Neutrophil (primary cell): ENCODE measurements at regions not wholly inside any gene's neighbourhood (a gene's known extent, or its start where the extent isn't known, plus 50 kb on each side); places are given as distances from the start of the nearest gene placed in this dataset.

Experiments
- H3K27ac ChIP-seq: fragments of 200-600 bp; sonication (generic); 2 replicates; pipeline ENCODE4 v1.5.1; 2016; ENCODE audit warnings: mild to moderate bottlenecking, moderate library complexity
- H3K27me3 ChIP-seq: fragments of 200-600 bp; sonication (generic); 2 replicates; pipeline ENCODE4 v1.6.0; 2016; ENCODE audit warnings: mild to moderate bottlenecking
- H3K36me3 ChIP-seq: fragments of 200-600 bp; sonication (generic); 2 replicates; pipeline ENCODE4 v1.5.1; 2017
- H3K4me1 ChIP-seq, 2 experiments: fragments of 200-600 bp in 1 of 2; sonication (generic) in 1 of 2; 1 replicate in 1 of 2; 2 replicates in 1 of 2; pipeline versions ENCODE4 v1.5.1 to v1.6.1; 2013 to 2016; ENCODE audit warnings: low read depth in 1 of 2, low read length in 1 of 2, mild to moderate bottlenecking in 1 of 2, moderate library complexity in 1 of 2; ENCODE audit not compliant: control insufficient read depth in 1 of 2, insufficient read depth in 1 of 2
- H3K4me3 ChIP-seq, 2 experiments: fragments of 200-600 bp in 1 of 2; sonication (generic) in 1 of 2; 1 replicate in 1 of 2; 2 replicates in 1 of 2; pipeline ENCODE4 v1.5.1; 2013 to 2016; ENCODE audit warnings: low read depth in 1 of 2, low read length in 1 of 2, mild to moderate bottlenecking in 1 of 2, moderate library complexity in 1 of 2
- H3K9me3 ChIP-seq: fragments of 200-600 bp; sonication (generic); 2 replicates; pipeline ENCODE4 v1.5.1; 2016
- TF ChIP-seq, protein P1 (sequence below): fragments of 200-600 bp; sonication (generic); IDR thresholded peaks from 2 replicates; pipeline ENCODE4 v1.5.1; 2016; ENCODE audit warnings: antibody characterized with exemption

GRCh38 chr12:123100882-123101281 lies 50.0 kb downstream of the PITPNM2 start:
- H3K36me3 ChIP-seq = no peaks in the 10 kb centered on the region
- no peaks in the 10 kb centered on the region for H3K27me3 ChIP-seq
- no peak overlapping the region for H3K4me3 ChIP-seq
- TF ChIP-seq, protein P1, sequence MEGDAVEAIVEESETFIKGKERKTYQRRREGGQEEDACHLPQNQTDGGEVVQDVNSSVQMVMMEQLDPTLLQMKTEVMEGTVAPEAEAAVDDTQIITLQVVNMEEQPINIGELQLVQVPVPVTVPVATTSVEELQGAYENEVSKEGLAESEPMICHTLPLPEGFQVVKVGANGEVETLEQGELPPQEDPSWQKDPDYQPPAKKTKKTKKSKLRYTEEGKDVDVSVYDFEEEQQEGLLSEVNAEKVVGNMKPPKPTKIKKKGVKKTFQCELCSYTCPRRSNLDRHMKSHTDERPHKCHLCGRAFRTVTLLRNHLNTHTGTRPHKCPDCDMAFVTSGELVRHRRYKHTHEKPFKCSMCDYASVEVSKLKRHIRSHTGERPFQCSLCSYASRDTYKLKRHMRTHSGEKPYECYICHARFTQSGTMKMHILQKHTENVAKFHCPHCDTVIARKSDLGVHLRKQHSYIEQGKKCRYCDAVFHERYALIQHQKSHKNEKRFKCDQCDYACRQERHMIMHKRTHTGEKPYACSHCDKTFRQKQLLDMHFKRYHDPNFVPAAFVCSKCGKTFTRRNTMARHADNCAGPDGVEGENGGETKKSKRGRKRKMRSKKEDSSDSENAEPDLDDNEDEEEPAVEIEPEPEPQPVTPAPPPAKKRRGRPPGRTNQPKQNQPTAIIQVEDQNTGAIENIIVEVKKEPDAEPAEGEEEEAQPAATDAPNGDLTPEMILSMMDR = no peak
- H3K4me1 ChIP-seq = peaks cover 12 to 13% of the 10 kb centered on the region in 2 experiments
- H3K27ac ChIP-seq = no peak overlapping the region
- H3K9me3 ChIP-seq = no peaks in the 10 kb centered on the region

- no peaks in the 10 kb centered on the region for H3K27me3 ChIP-seq
- H3K36me3 ChIP-seq = no peaks in the 10 kb centered on the region
- no peak overlapping the region for H3K4me3 ChIP-seq
- TF ChIP-seq, protein P1 = no peak
- H3K27ac ChIP-seq = no peak overlapping the region
- H3K4me1 ChIP-seq = peaks cover 7 to 8% of the 10 kb centered on the region in 2 experiments
- no peaks in the 10 kb centered on the region for H3K9me3 ChIP-seq
Observed at GRCh38 chr12:123100450-123100849, 50.4 kb downstream of the PITPNM2 start.

DNA sequence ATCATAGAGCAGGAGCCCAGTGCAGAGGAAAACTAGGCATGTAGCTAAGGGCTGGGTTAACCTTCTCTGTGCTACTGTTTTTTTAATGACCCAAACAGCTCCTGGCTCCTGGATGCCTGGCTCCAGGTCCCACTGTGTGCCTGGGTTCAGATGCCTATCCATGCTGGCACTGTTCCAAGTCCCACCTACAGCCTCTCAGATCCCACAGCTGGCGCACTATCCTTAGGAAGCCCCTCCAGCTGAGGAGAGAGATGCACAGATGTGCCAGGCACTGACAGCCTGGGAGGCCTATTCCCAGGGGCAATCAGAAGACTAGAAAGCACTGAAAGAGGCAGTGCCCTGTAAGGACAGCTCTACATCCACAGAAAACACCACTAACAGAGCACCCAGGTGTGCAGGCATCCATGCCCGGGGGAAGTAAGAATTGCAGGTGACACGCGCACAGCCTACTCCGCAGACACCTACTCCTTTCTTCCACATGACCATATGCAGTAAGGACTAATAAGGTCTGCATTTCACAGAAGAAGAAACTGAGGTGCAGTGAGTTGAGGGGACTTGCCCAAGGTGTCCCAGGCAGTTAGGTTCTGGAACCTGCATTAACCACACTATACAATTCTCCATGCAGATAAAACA lies 51.2 kb downstream of the PITPNM2 start:
- Histone ChIP-seq H3K27ac (no peak overlapping the region), H3K9me3 (no peaks in the 10 kb centered on the region), H3K4me3 (no peak overlapping the region), H3K36me3 (no peaks in the 10 kb centered on the region), H3K4me1 (peaks cover 0 to under 1% of the 10 kb centered on the region in 2 experiments), H3K27me3 (no peaks in the 10 kb centered on the region)
- TF ChIP-seq, protein P1 = no peak

DNA sequence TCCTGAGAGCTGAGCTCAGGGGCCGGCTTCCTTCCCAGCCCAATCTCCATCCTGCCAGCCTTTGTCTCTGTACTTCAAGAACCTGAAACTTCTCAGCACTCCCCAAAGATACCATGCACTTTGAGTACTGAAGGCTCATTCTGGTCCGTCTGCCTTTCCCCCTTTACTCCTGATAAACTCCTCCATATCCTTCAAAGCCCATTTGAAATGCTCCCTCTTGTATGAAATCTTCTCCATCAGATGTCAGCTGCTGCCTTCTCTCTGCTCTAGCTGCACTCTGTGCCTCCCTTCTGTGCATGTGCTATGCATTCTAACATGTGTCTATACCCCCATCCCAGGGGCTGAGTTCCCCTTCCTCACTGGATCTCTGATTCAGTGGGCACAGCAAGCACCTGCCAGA lies 52.1 kb downstream of the PITPNM2 start:
- TF ChIP-seq, protein P1 = no peak
- no peak overlapping the region for H3K27ac ChIP-seq

GRCh38 chr12:123097561-123098084 lies 53.3 kb downstream of the PITPNM2 start:
- Histone ChIP-seq H3K4me3 (no peak overlapping the region), H3K36me3 (no peaks in the 10 kb centered on the region), H3K27me3 (no peaks in the 10 kb centered on the region), H3K9me3 (no peaks in the 10 kb centered on the region), H3K4me1 (no peaks in the 10 kb centered on the region), H3K27ac (no peak overlapping the region)
- TF ChIP-seq, protein P1 = no peak

More for the DNA sequence above, 52.1 kb downstream of the PITPNM2 start:
- H3K4me3 ChIP-seq = no peak overlapping the region
- no peaks in the 10 kb centered on the region for H3K4me1 ChIP-seq
- no peaks in the 10 kb centered on the region for H3K9me3 ChIP-seq
- H3K36me3 ChIP-seq = no peaks in the 10 kb centered on the region
- H3K27me3 ChIP-seq = no peaks in the 10 kb centered on the region
